Esophagus muscularis mucosa (tissue), 4 donors: ENCODE measurements at regions not wholly inside any gene's neighbourhood (a gene's known extent, or its start where the extent isn't known, plus 50 kb on each side); places are given as distances from the start of the nearest gene placed in this dataset.

ENCODE experiments used
- EP300 ChIP-seq: sonication (generic); formaldehyde crosslinking; IDR thresholded peaks from one replicate; pipeline ENCODE4 v1.6.1; 2017; ENCODE audit warnings: antibody characterized with exemption
- POLR2A ChIP-seq: fragments of 450-650 bp; IDR thresholded peaks from one replicate; pipeline ENCODE4 v1.6.1; 2017; ENCODE audit warnings: antibody characterized with exemption, moderate library complexity, mild to moderate bottlenecking, low read depth
- TF ChIP-seq, protein P1 (sequence below), 3 experiments: fragments of 200-600 bp in 2 of 3; fragments of 450-650 bp in 1 of 3; sonication (generic) in 2 of 3; IDR thresholded peaks; one replicate each; pipeline ENCODE4 v1.5.1; 2017 to 2019; ENCODE audit warnings: antibody characterized with exemption in 3 of 3, mild to moderate bottlenecking in 2 of 3, moderate library complexity in 1 of 3

DNA sequence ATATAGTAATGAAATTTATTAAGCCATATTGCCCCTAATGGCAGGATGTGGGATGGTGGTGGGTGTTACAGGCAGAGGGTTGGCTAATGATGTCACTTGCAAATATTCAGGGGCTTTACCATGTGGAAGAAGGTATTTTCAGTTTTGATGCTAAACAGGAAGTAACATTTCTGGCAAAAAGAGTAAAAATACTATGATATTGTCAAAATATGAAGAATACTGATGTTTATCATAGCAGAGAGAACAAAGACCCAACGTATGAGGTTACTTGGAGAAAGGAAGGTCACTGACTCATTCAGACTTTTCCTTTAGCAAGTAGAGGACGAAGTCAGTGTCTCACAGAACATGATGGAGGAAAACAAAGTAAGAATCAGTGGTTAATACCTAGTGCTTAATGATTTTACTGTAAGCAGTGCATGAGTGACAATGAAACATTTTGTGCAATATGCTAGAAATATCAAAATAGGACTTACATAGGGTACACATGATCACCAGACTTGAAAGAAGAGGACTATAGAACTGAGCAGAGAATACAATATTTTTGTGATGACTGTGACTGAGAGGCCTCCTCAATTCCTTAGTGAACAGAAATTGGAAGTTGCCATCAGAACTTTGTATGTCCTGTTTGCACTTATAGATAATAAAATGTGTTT lies 89.7 kb upstream of the STEAP4 start:
- TF ChIP-seq, protein P1, sequence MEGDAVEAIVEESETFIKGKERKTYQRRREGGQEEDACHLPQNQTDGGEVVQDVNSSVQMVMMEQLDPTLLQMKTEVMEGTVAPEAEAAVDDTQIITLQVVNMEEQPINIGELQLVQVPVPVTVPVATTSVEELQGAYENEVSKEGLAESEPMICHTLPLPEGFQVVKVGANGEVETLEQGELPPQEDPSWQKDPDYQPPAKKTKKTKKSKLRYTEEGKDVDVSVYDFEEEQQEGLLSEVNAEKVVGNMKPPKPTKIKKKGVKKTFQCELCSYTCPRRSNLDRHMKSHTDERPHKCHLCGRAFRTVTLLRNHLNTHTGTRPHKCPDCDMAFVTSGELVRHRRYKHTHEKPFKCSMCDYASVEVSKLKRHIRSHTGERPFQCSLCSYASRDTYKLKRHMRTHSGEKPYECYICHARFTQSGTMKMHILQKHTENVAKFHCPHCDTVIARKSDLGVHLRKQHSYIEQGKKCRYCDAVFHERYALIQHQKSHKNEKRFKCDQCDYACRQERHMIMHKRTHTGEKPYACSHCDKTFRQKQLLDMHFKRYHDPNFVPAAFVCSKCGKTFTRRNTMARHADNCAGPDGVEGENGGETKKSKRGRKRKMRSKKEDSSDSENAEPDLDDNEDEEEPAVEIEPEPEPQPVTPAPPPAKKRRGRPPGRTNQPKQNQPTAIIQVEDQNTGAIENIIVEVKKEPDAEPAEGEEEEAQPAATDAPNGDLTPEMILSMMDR (IDR thresholded peaks at IDR 0.05): no peak
- TF ChIP-seq POLR2A: no peak
- no peak for TF ChIP-seq EP300
